A549 (cell line): ENCODE measurements at regions not wholly inside any gene's neighbourhood (a gene's known extent, or its start where the extent isn't known, plus 50 kb on each side); places are given as distances from the start of the nearest gene placed in this dataset.

Source experiments
- ATAC-seq, 2 experiments: fragments of 200-7000 bp in 1 of 2; fragments of >200 bp in 1 of 2; cut with Nextera tagmentation in 1 of 2; cut with Tn5 transposase in 1 of 2; 3 replicates each; pipeline versions ENCODE4 v1.8.0 to v1.9.1; 2018 to 2020; ENCODE audit warnings: mild to moderate bottlenecking in 1 of 2, moderate library complexity in 1 of 2
- CTCF ChIA-PET: fragments of 300-600 bp; sonication (Branson Sonifier 250); formaldehyde crosslinking; extraction: SDS; loops from one replicate; lab custom pipeline; 2021; ENCODE audit warnings: antibody characterized with exemption, inconsistent platforms; lab: Yijun Ruan, JAX
- POLR2A ChIA-PET: fragments of 350-600 bp; formaldehyde crosslinking; extraction: SDS; loops from one replicate; lab custom pipeline; 2021; ENCODE audit warnings: antibody characterized with exemption, inconsistent platforms; lab: Yijun Ruan, JAX
- DNase-seq, 2 experiments: peaks; one replicate each; pipeline versions ENCODE4 v3.0.0 to v3.0.0-alpha.2; 2011 to 2016; ENCODE audit warnings: low read depth in 1 of 2, low spot score in 1 of 2
- FAIRE-seq: peaks from 2 replicates; lab custom pipeline; 2011; peaks lifted over from hg19 to GRCh38; lab: Jason Lieb, UNC
- H3K27ac ChIP-seq, 2 experiments: fragments of >200 bp; sonication (Bioruptor Twin); formaldehyde crosslinking; 3 replicates each; pipeline ENCODE4 v1.5.1; 2016 to 2017
- H3K4me1 ChIP-seq: fragments of >200 bp; sonication (Bioruptor Twin); formaldehyde crosslinking; 3 replicates; pipeline ENCODE4 v1.6.1; 2016
- H3K4me2 ChIP-seq: fragments of >200 bp; sonication (Bioruptor Twin); formaldehyde crosslinking; 3 replicates; pipeline ENCODE4 v1.6.1; 2016
- H3K4me3 ChIP-seq: fragments of >200 bp; sonication (Bioruptor Twin); formaldehyde crosslinking; 3 replicates; pipeline ENCODE4 v1.5.1; 2016
- H3K9me3 ChIP-seq: fragments of >200 bp; sonication (Bioruptor Twin); formaldehyde crosslinking; 3 replicates; pipeline ENCODE4 v1.6.1; 2016
- BHLHE40 ChIP-seq: IDR thresholded peaks from 2 replicates; pipeline ENCODE4 v1.6.1; 2012; ENCODE audit warnings: low read depth, low read length, inconsistent platforms
- CBX2 ChIP-seq: fragments of 200-600 bp; sonication (generic); IDR thresholded peaks from 2 replicates; pipeline ENCODE4 v1.6.1; 2016; ENCODE audit warnings: low read depth, mild to moderate bottlenecking, borderline replicate concordance
- CHD2 ChIP-seq: fragments of 150-350 bp; IDR thresholded peaks from 2 replicates; pipeline ENCODE4 v1.6.1; 2014; ENCODE audit warnings: low read length; ENCODE audit not compliant: partially characterized antibody
- CHD4 ChIP-seq: fragments of 200-600 bp; sonication (generic); IDR thresholded peaks from 2 replicates; pipeline ENCODE4 v1.6.1; 2016; ENCODE audit warnings: antibody characterized with exemption, mild to moderate bottlenecking, borderline replicate concordance
- EHF ChIP-seq: fragments of 250-450 bp; sonication (Bioruptor Pico); IDR thresholded peaks from 2 replicates; pipeline ENCODE4 v1.5.0; 2020; ENCODE audit warnings: mild to moderate bottlenecking
- FOXS1 ChIP-seq: fragments of 250-450 bp; sonication (Bioruptor Pico); IDR thresholded peaks from 2 replicates; pipeline ENCODE4 v1.5.0; 2020; ENCODE audit warnings: mild to moderate bottlenecking, moderate library complexity
- GATA3 ChIP-seq: IDR thresholded peaks from 2 replicates; pipeline ENCODE4 v1.6.1; 2012; ENCODE audit warnings: borderline replicate concordance
- HDAC2 ChIP-seq: fragments of 200-600 bp; sonication (generic); IDR thresholded peaks from 2 replicates; pipeline ENCODE4 v1.6.1; 2016
- HES2 ChIP-seq: fragments of >200 bp; sonication (Bioruptor Twin); formaldehyde crosslinking; IDR thresholded peaks from 2 replicates; pipeline ENCODE4 v1.6.1; 2016
- HMGXB4 ChIP-seq: fragments of 250-450 bp; sonication (Bioruptor Pico); IDR thresholded peaks from 2 replicates; pipeline ENCODE4 v1.5.0; 2021; ENCODE audit warnings: mild to moderate bottlenecking, moderate library complexity, borderline replicate concordance
- HOXA7 ChIP-seq: fragments of 250-450 bp; sonication (Bioruptor Pico); IDR thresholded peaks from 2 replicates; pipeline ENCODE4 v1.5.0; 2020; ENCODE audit warnings: mild to moderate bottlenecking, moderate library complexity
- KDM1A ChIP-seq: fragments of 200-600 bp; sonication (generic); IDR thresholded peaks from 2 replicates; pipeline ENCODE4 v1.6.1; 2016; ENCODE audit warnings: low read depth, mild to moderate bottlenecking
- KDM5A ChIP-seq: fragments of 200-600 bp; sonication (generic); IDR thresholded peaks from 2 replicates; pipeline ENCODE4 v1.6.1; 2016; ENCODE audit warnings: antibody characterized with exemption, mild to moderate bottlenecking
- MAFK ChIP-seq: fragments of 450-650 bp; IDR thresholded peaks from 2 replicates; pipeline ENCODE4 v1.6.1; 2014; ENCODE audit not compliant: partially characterized antibody
- MYC ChIP-seq: IDR thresholded peaks from 2 replicates; pipeline ENCODE4 v1.6.1; 2012; ENCODE audit warnings: mild to moderate bottlenecking, inconsistent platforms, low read length, improper control_type of control experiment, borderline replicate concordance
- NFE2L2 ChIP-seq: fragments of 150-350 bp; conservative IDR thresholded peaks from 2 replicates; pipeline ENCODE4 v1.6.1; 2014; ENCODE audit warnings: low read length
- NR3C1 ChIP-seq: fragments of >200 bp; sonication (Bioruptor Twin); formaldehyde crosslinking; IDR thresholded peaks from 3 replicates; pipeline ENCODE4 v1.6.1; 2017
- PHF8 ChIP-seq: fragments of 200-600 bp; sonication (generic); IDR thresholded peaks from 2 replicates; pipeline ENCODE4 v1.6.1; 2016; ENCODE audit warnings: low read depth, mild to moderate bottlenecking, antibody characterized with exemption, moderate library complexity, borderline replicate concordance
- POLR2A ChIP-seq: IDR thresholded peaks from 2 replicates; pipeline ENCODE4 v1.6.1; 2012; ENCODE audit warnings: mild to moderate bottlenecking, low read length
- RFX5 ChIP-seq: fragments of 450-650 bp; IDR thresholded peaks from 2 replicates; pipeline ENCODE4 v1.7.1; 2014; ENCODE audit warnings: antibody characterized with exemption, mild to moderate bottlenecking, moderate library complexity
- RNF2 ChIP-seq: fragments of 200-600 bp; sonication (generic); IDR thresholded peaks from 2 replicates; pipeline ENCODE4 v1.6.1; 2016; ENCODE audit warnings: low read depth, mild to moderate bottlenecking, antibody characterized with exemption, moderate library complexity, borderline replicate concordance
- SREBF2 ChIP-seq: fragments of 450-650 bp; IDR thresholded peaks from 2 replicates; pipeline ENCODE4 v1.6.1; 2014; ENCODE audit warnings: mild to moderate bottlenecking, moderate library complexity
- TFCP2L1 ChIP-seq: fragments of 250-450 bp; sonication (Bioruptor Pico); IDR thresholded peaks from 2 replicates; pipeline ENCODE4 v1.5.0; 2021; ENCODE audit warnings: mild to moderate bottlenecking
- TP53 ChIP-seq: fragments of 250-450 bp; sonication (Bioruptor Pico); IDR thresholded peaks from 2 replicates; pipeline ENCODE4 v1.5.0; 2021; ENCODE audit warnings: mild to moderate bottlenecking, moderate library complexity
- ZFP36 ChIP-seq: fragments of 450-650 bp; IDR thresholded peaks from 2 replicates; pipeline ENCODE4 v1.6.1; 2014; ENCODE audit warnings: borderline replicate concordance; ENCODE audit not compliant: partially characterized antibody
- ZNF302 ChIP-seq: fragments of 250-450 bp; sonication (Bioruptor Pico); IDR thresholded peaks from 2 replicates; pipeline ENCODE4 v1.9.0; 2021; ENCODE audit warnings: inconsistent platforms, mild to moderate bottlenecking, moderate library complexity
- ZSCAN20 ChIP-seq: fragments of 250-450 bp; sonication (Bioruptor Pico); IDR thresholded peaks from 2 replicates; pipeline ENCODE4 v1.8.0; 2022; ENCODE audit warnings: mild to moderate bottlenecking, moderate library complexity
- WGBS: methylation state at CpG from one replicate; pipeline ENCODE4 v1.1.6; 2017; ENCODE audit errors: missing lambda C conversion rate; 5-methylcytosine and 5-hydroxymethylcytosine counted together
- TF ChIP-seq, protein P1 (sequence below): fragments of 200-600 bp; sonication (generic); IDR thresholded peaks from 2 replicates; pipeline ENCODE4 v1.6.1; 2016; ENCODE audit warnings: antibody characterized with exemption, mild to moderate bottlenecking, moderate library complexity
- TF ChIP-seq, protein P2 (sequence below): fragments of 250-450 bp; sonication (Bioruptor Pico); IDR thresholded peaks from 2 replicates; pipeline ENCODE4 v1.5.0; 2020; ENCODE audit warnings: low read depth, mild to moderate bottlenecking, moderate library complexity

GRCh38 chr6:206264-206663 is 86.0 kb upstream of the DUSP22 start:
- FAIRE-seq (no peak), DNase-seq (no peak), ATAC-seq (no peak)
- H3K27ac ChIP-seq = no peak overlapping the region
- 53% methylated on average over 11 of the region's 12 CpGs for WGBS
- no peaks in the 10 kb centered on the region for H3K4me1 ChIP-seq
- H3K9me3 ChIP-seq = no peaks in the 10 kb centered on the region
- H3K4me2 ChIP-seq = no peak overlapping the region
- TF ChIP-seq KDM1A = no peak
- no peak for TF ChIP-seq MAFK
- TF ChIP-seq HDAC2 = no peak
- TF ChIP-seq NFE2L2 = no peak
- TF ChIP-seq TFCP2L1 (CRISPR knock-in tag) = no peak
- TF ChIP-seq HMGXB4 (CRISPR knock-in tag) = no peak
- TF ChIP-seq TP53 (CRISPR knock-in tag) = no peak
- no peak for TF ChIP-seq KDM5A
- TF ChIP-seq PHF8 = no peak
- TF ChIP-seq HOXA7 (CRISPR knock-in tag) = no peak
- TF ChIP-seq MYC = no peak
- TF ChIP-seq CHD2 = no peak
- TF ChIP-seq EHF (CRISPR knock-in tag) = no peak
- TF ChIP-seq GATA3 = no peak
- TF ChIP-seq RFX5 = no peak
- TF ChIP-seq FOXS1 (CRISPR knock-in tag) = no peak
- TF ChIP-seq BHLHE40 = no peak
- TF ChIP-seq NR3C1 = no peak
- TF ChIP-seq HES2 = no peak
- ChIA-PET CTCF (no interaction called here), POLR2A (no interaction called here)
- H3K4me3 ChIP-seq = no peak overlapping the region

DNA sequence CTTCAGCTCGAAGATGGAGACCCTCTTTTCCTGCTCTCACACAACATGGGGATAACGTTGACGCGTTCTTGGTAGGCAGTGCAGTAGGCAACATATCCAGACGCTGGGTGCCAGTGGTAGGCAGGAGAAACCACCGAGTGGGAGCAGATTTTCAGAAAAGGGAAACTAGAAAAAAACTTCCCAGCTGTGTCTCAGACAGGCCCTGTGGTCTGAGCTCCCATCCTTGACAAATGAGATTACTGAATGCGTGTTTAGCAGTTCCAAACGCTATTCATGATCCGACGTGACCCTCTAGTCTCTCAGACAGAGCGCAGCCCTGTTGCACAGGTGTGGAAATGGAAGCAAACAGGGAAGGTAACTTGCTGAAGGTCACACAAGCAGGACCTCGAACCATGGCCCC is 83.9 kb upstream of the DUSP22 start:
- no peak for DNase-seq
- Histone ChIP-seq H3K9me3 (no peaks in the 10 kb centered on the region; the same call in 2 of the 3 replicates), H3K4me1 (no peaks in the 10 kb centered on the region), H3K4me3 (no peak overlapping the region), H3K4me2 (no peak overlapping the region), H3K27ac (no peak overlapping the region)
- ATAC-seq = no peak
- 51% methylated on average over 12 of the region's 12 CpGs for WGBS
- FAIRE-seq = no peak
- ChIA-PET POLR2A (no interaction called here), CTCF (interaction anchor here (1.4 kb wide), 1 partner anchor 9 kb away, joined by 5 read pairs; no protein-coding TSS in a partner anchor)
- TF ChIP-seq, protein P1, sequence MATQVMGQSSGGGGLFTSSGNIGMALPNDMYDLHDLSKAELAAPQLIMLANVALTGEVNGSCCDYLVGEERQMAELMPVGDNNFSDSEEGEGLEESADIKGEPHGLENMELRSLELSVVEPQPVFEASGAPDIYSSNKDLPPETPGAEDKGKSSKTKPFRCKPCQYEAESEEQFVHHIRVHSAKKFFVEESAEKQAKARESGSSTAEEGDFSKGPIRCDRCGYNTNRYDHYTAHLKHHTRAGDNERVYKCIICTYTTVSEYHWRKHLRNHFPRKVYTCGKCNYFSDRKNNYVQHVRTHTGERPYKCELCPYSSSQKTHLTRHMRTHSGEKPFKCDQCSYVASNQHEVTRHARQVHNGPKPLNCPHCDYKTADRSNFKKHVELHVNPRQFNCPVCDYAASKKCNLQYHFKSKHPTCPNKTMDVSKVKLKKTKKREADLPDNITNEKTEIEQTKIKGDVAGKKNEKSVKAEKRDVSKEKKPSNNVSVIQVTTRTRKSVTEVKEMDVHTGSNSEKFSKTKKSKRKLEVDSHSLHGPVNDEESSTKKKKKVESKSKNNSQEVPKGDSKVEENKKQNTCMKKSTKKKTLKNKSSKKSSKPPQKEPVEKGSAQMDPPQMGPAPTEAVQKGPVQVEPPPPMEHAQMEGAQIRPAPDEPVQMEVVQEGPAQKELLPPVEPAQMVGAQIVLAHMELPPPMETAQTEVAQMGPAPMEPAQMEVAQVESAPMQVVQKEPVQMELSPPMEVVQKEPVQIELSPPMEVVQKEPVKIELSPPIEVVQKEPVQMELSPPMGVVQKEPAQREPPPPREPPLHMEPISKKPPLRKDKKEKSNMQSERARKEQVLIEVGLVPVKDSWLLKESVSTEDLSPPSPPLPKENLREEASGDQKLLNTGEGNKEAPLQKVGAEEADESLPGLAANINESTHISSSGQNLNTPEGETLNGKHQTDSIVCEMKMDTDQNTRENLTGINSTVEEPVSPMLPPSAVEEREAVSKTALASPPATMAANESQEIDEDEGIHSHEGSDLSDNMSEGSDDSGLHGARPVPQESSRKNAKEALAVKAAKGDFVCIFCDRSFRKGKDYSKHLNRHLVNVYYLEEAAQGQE = no peak
- no peak for TF ChIP-seq ZSCAN20 (CRISPR knock-in tag)
- TF ChIP-seq CBX2 = no peak
- TF ChIP-seq HES2 = no peak
- no peak for TF ChIP-seq KDM5A
- no peak for TF ChIP-seq SREBF2
- TF ChIP-seq ZNF302 (CRISPR knock-in tag) = no peak
- TF ChIP-seq HMGXB4 (CRISPR knock-in tag) = no peak
- no peak for TF ChIP-seq MAFK
- TF ChIP-seq, protein P2, sequence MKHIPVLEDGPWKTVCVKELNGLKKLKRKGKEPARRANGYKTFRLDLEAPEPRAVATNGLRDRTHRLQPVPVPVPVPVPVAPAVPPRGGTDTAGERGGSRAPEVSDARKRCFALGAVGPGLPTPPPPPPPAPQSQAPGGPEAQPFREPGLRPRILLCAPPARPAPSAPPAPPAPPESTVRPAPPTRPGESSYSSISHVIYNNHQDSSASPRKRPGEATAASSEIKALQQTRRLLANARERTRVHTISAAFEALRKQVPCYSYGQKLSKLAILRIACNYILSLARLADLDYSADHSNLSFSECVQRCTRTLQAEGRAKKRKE (CRISPR knock-in tag) = no peak
- no peak for TF ChIP-seq BHLHE40
- TF ChIP-seq ZFP36 = no peak
- no peak for TF ChIP-seq RNF2
- TF ChIP-seq FOXS1 (CRISPR knock-in tag) = no peak
- no peak for TF ChIP-seq RFX5
- no peak for TF ChIP-seq TFCP2L1 (CRISPR knock-in tag)
- no peak for TF ChIP-seq NFE2L2
- TF ChIP-seq POLR2A = no peak
- no peak for TF ChIP-seq CHD4
- TF ChIP-seq CHD2 = no peak
